ENCODE measurements at regions not wholly inside any gene's neighbourhood (a gene's known extent, or its start where the extent isn't known, plus 50 kb on each side); places are given as distances from the start of the nearest gene placed in this dataset.

GRCh38 chr5:179430193-179431175, 85.2 kb upstream of the ADAMTS2 start:
- DNase-seq, result no peak

- no peak for DNase-seq
Measured at GRCh38 chr5:179427676-179428056, 82.4 kb upstream of the ADAMTS2 start.

GRCh38 chr5:179427032-179427675, 81.9 kb upstream of the ADAMTS2 start:
- DNase-seq, result no peak

- DNase-seq, result no peak
Measured at GRCh38 chr5:179422908-179423481, 77.7 kb upstream of the ADAMTS2 start.

- DNase-seq, result no peak
Measured at GRCh38 chr5:179422213-179422855, 77.1 kb upstream of the ADAMTS2 start.

GRCh38 chr5:179421144-179421901, 76.1 kb upstream of the ADAMTS2 start:
- no peak for DNase-seq

GRCh38 chr5:179420476-179420875, 75.2 kb upstream of the ADAMTS2 start:
- DNase-seq, result no peak

GRCh38 chr5:179418972-179419371, 73.7 kb upstream of the ADAMTS2 start:
- DNase-seq, result no peak

GRCh38 chr5:179417696-179418095, 72.4 kb upstream of the ADAMTS2 start:
- no peak for DNase-seq

- no peak for DNase-seq
Measured at GRCh38 chr5:179417016-179417415, 71.8 kb upstream of the ADAMTS2 start.

- no peak for DNase-seq
Measured at GRCh38 chr5:179416114-179416822, 71.0 kb upstream of the ADAMTS2 start.

- no peak for DNase-seq
Measured at GRCh38 chr5:179415291-179416060, 70.2 kb upstream of the ADAMTS2 start.

- DNase-seq, result peak; percentile 29
Measured at GRCh38 chr5:179414459-179415261, 69.4 kb upstream of the ADAMTS2 start.

GRCh38 chr5:179413711-179414458, 68.6 kb upstream of the ADAMTS2 start:
- DNase-seq, result no peak

GRCh38 chr5:179413086-179413690, 67.9 kb upstream of the ADAMTS2 start:
- no peak for DNase-seq

- no peak for DNase-seq
Measured at GRCh38 chr5:179411161-179411841, 66.0 kb upstream of the ADAMTS2 start.

Measured in renal pelvis (tissue), 1 donor.